ENCODE measurements at regions not wholly inside any gene's neighbourhood (a gene's known extent, or its start where the extent isn't known, plus 50 kb on each side); places are given as distances from the start of the nearest gene placed in this dataset.
"Not testable (repeated sequence)": the region's sequence is repeated elsewhere in the genome, so short reads cannot be mapped to it uniquely, and the experiment has no call there.

- 36 to 39% methylated on average over 4 of the region's 4 CpGs for WGBS, 2 donors (ENCODE audit: low coverage in 1 of 2)
- intact Hi-C loops (cut with DNase I; ENCODE audit: low total_unique reads): no loop called here
- no peaks in the 10 kb centered on the region for H3K9me3 ChIP-seq
- no peaks in the 10 kb centered on the region for H3K27me3 ChIP-seq
- no peak for TF ChIP-seq CTCF (IDR thresholded peaks at IDR 0.05)
- TF ChIP-seq EP300 (IDR thresholded peaks at IDR 0.05; ENCODE audit: low read depth): no peak
- no peak for TF ChIP-seq POLR2AphosphoS5 (IDR thresholded peaks at IDR 0.05)
- no peak for TF ChIP-seq POLR2A (IDR thresholded peaks at IDR 0.05)
- no peak overlapping the region for H3K27ac ChIP-seq
- H3K4me3 ChIP-seq: no peak overlapping the region
- no peaks in the 10 kb centered on the region for H3K36me3 ChIP-seq
- no peaks in the 10 kb centered on the region for H3K4me1 ChIP-seq
- in situ Hi-C loops (cut with MboI; ENCODE audit: low pct_ligation_motif_present in 1 of 4, low pct_unique_long_range_greater_than_20kb in 1 of 4, low sequenced_read_pairs in 3 of 4): no loop called here
- DNase-seq: no peak
Observed at GRCh38 chr13:84810781-84811180, 928.5 kb upstream of the SLITRK1 start.

GRCh38 chr13:84802073-84802472 is 919.8 kb upstream of the SLITRK1 start:
- in situ Hi-C loops (cut with MboI; ENCODE audit: low pct_ligation_motif_present in 1 of 4, low pct_unique_long_range_greater_than_20kb in 1 of 4, low sequenced_read_pairs in 3 of 4): no loop called here
- H3K27ac ChIP-seq: no peak overlapping the region
- H3K36me3 ChIP-seq: no peaks in the 10 kb centered on the region
- TF ChIP-seq CTCF (IDR thresholded peaks at IDR 0.05) (no peak), POLR2A (IDR thresholded peaks at IDR 0.05) (no peak), EP300 (IDR thresholded peaks at IDR 0.05; ENCODE audit: low read depth) (no peak), POLR2AphosphoS5 (IDR thresholded peaks at IDR 0.05) (no peak)
- no peaks in the 10 kb centered on the region for H3K27me3 ChIP-seq
- H3K9me3 ChIP-seq: no peaks in the 10 kb centered on the region
- intact Hi-C loops (cut with DNase I; ENCODE audit: low total_unique reads): no loop called here
- no peak for DNase-seq
- no peaks in the 10 kb centered on the region for H3K4me1 ChIP-seq
- no peak overlapping the region for H3K4me3 ChIP-seq

- H3K36me3 ChIP-seq: no peaks in the 10 kb centered on the region
- no peaks in the 10 kb centered on the region for H3K4me1 ChIP-seq
- H3K27ac ChIP-seq: no peak overlapping the region
- in situ Hi-C loops (cut with MboI; ENCODE audit: low pct_ligation_motif_present in 1 of 4, low pct_unique_long_range_greater_than_20kb in 1 of 4, low sequenced_read_pairs in 3 of 4): no loop called here
- WGBS, 2 donors (ENCODE audit: low coverage in 1 of 2): 67 to 71% methylated on average over 1 of the region's 1 CpG
- intact Hi-C loops (cut with DNase I; ENCODE audit: low total_unique reads): no loop called here
- no peaks in the 10 kb centered on the region for H3K27me3 ChIP-seq
- H3K4me3 ChIP-seq: no peak overlapping the region
- peaks cover 0 to 3% of the 10 kb centered on the region in 2 donors for H3K9me3 ChIP-seq
- TF ChIP-seq POLR2A (IDR thresholded peaks at IDR 0.05) (no peak), POLR2AphosphoS5 (IDR thresholded peaks at IDR 0.05) (no peak), CTCF (IDR thresholded peaks at IDR 0.05) (no peak), EP300 (IDR thresholded peaks at IDR 0.05; ENCODE audit: low read depth) (no peak)
- DNase-seq: no peak
Observed at GRCh38 chr13:84784443-84785153, 902.3 kb upstream of the SLITRK1 start.

- intact Hi-C loops (cut with DNase I; ENCODE audit: low total_unique reads) (no loop called here), in situ Hi-C loops (cut with MboI; ENCODE audit: low pct_ligation_motif_present in 1 of 4, low pct_unique_long_range_greater_than_20kb in 1 of 4, low sequenced_read_pairs in 3 of 4) (no loop called here)
- Histone ChIP-seq H3K27ac (no peak overlapping the region), H3K27me3 (no peaks in the 10 kb centered on the region), H3K4me3 (no peak overlapping the region), H3K9me3 (no peaks in the 10 kb centered on the region), H3K36me3 (no peaks in the 10 kb centered on the region), H3K4me1 (no peaks in the 10 kb centered on the region)
- TF ChIP-seq POLR2AphosphoS5 (IDR thresholded peaks at IDR 0.05) (no peak), EP300 (IDR thresholded peaks at IDR 0.05; ENCODE audit: low read depth) (no peak), POLR2A (IDR thresholded peaks at IDR 0.05) (no peak)
- 51 to 53% methylated on average over 3 to 4 of the region's 4 CpGs for WGBS, 2 donors (ENCODE audit: low coverage in 1 of 2)
- no peak for DNase-seq
Observed at GRCh38 chr13:84777316-84777715, 895.0 kb upstream of the SLITRK1 start.

- WGBS, 2 donors (ENCODE audit: low coverage in 1 of 2): 73 to 81% methylated on average over 2 of the region's 2 CpGs
- in situ Hi-C loops (cut with MboI; ENCODE audit: low pct_ligation_motif_present in 1 of 4, low pct_unique_long_range_greater_than_20kb in 1 of 4, low sequenced_read_pairs in 3 of 4): no loop called here
- no peak for DNase-seq
Observed at GRCh38 chr13:84776593-84776992, 894.3 kb upstream of the SLITRK1 start.

GRCh38 chr13:84775920-84776319 is 893.6 kb upstream of the SLITRK1 start:
- H3K36me3 ChIP-seq; intact Hi-C loops (cut with DNase I; ENCODE audit: low total_unique reads); H3K4me3 ChIP-seq; in situ Hi-C loops (cut with MboI; ENCODE audit: low pct_ligation_motif_present in 1 of 4, low pct_unique_long_range_greater_than_20kb in 1 of 4, low sequenced_read_pairs in 3 of 4); DNase-seq; H3K27ac ChIP-seq; H3K9me3 ChIP-seq; H3K27me3 ChIP-seq; H3K4me1 ChIP-seq: not testable (repeated sequence)
- 73 to 78% methylated on average over 3 to 9 of the region's 9 CpGs for WGBS, 2 donors (ENCODE audit: low coverage in 1 of 2)

More at GRCh38 chr13:84776593-84776992, 894.3 kb upstream of the SLITRK1 start:
- H3K4me1 ChIP-seq: no peaks in the 10 kb centered on the region
- no peaks in the 10 kb centered on the region for H3K36me3 ChIP-seq
- no peaks in the 10 kb centered on the region for H3K27me3 ChIP-seq
- H3K4me3 ChIP-seq: no peak overlapping the region
- H3K27ac ChIP-seq: no peak overlapping the region
- TF ChIP-seq POLR2A (IDR thresholded peaks at IDR 0.05): no peak
- no peak for TF ChIP-seq CTCF (IDR thresholded peaks at IDR 0.05)
- no peak for TF ChIP-seq EP300 (IDR thresholded peaks at IDR 0.05; ENCODE audit: low read depth)
- TF ChIP-seq POLR2AphosphoS5 (IDR thresholded peaks at IDR 0.05): no peak
- intact Hi-C loops (cut with DNase I; ENCODE audit: low total_unique reads): no loop called here
- no peaks in the 10 kb centered on the region for H3K9me3 ChIP-seq
